Activated naive CD4-positive, alpha-beta T cell treated with anti-CD3 and anti-CD28 coated beads for 36 hours (primary cell): ENCODE measurements at regions not wholly inside any gene's neighbourhood (a gene's known extent, or its start where the extent isn't known, plus 50 kb on each side); places are given as distances from the start of the nearest gene placed in this dataset.

ENCODE experiments used
- CTCF ChIA-PET: fragments of 350-600 bp; sonication (Branson Sonifier 250); formaldehyde crosslinking; loops from one replicate; lab custom pipeline; 2021; ENCODE audit warnings: antibody characterized with exemption; lab: Charles Lee
- DNase-seq: peaks from one replicate; pipeline ENCODE4 v3.0.0-alpha.2; 2020
- H3K27ac Mint-ChIP-seq: one replicate; pipeline ENCODE4 v1.8.0; 2021; ENCODE audit warnings: mild to moderate bottlenecking, mixed read lengths
- H3K27me3 Mint-ChIP-seq: one replicate; pipeline ENCODE4 v1.8.0; 2021; ENCODE audit warnings: low read depth, mixed read lengths
- H3K36me3 Mint-ChIP-seq: one replicate; pipeline ENCODE4 v1.8.0; 2021; ENCODE audit warnings: low read depth, mixed read lengths
- H3K4me1 Mint-ChIP-seq: one replicate; pipeline ENCODE4 v1.8.0; 2021; ENCODE audit warnings: low read depth, mixed read lengths
- H3K4me3 Mint-ChIP-seq: one replicate; pipeline ENCODE4 v1.8.0; 2021; ENCODE audit warnings: mild to moderate bottlenecking, moderate library complexity, mixed read lengths
- H3K9me3 Mint-ChIP-seq: one replicate; pipeline ENCODE4 v1.8.0; 2021; ENCODE audit warnings: mixed read lengths
- intact Hi-C: fragments of 100-400 bp; cut with micrococcal nuclease; formaldehyde crosslinking; loops from one replicate; pipeline ENCODE4 v1.15.1; 2023

GRCh38 chr1:192418552-192419285 is 101.9 kb downstream of the RGS21 start:
- no peak for DNase-seq
- H3K27me3 Mint-ChIP-seq, result no peaks in the 10 kb centered on the region
- no peaks in the 10 kb centered on the region for H3K4me1 Mint-ChIP-seq
- no peak overlapping the region for H3K4me3 Mint-ChIP-seq
- CTCF ChIA-PET, result no interaction called here
- H3K36me3 Mint-ChIP-seq, result no peaks in the 10 kb centered on the region
- intact Hi-C loops, result no loop called here
- H3K27ac Mint-ChIP-seq, result no peak overlapping the region
- H3K9me3 Mint-ChIP-seq, result no peaks in the 10 kb centered on the region

DNA sequence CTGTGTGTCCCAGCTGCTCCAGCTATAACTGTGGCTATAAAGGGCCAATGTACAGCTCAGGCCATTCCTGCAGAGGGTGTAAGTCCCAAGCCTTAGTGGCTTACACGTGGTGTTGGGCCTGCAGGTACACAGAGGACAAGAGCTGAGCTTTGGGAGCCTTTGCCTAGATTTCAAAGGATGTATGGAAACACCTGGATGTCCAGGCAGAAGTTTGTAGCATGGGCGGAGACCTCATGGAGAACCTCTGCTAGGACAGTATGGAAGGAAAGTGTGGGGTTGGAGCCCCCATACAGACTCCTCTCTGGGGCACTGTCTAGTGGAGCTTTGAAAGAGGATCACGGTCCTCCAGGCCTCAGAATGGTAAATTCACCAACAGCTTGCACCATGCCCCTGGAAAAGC is 113.9 kb downstream of the RGS21 start:
- intact Hi-C loops, result no loop called here
- Mint-ChIP-seq H3K27me3 (no peaks in the 10 kb centered on the region), H3K4me3 (no peak overlapping the region), H3K9me3 (peaks cover 4% of the 10 kb centered on the region), H3K36me3 (no peaks in the 10 kb centered on the region), H3K27ac (no peak overlapping the region), H3K4me1 (no peaks in the 10 kb centered on the region)
- no peak for DNase-seq
- CTCF ChIA-PET, result no interaction called here

DNA sequence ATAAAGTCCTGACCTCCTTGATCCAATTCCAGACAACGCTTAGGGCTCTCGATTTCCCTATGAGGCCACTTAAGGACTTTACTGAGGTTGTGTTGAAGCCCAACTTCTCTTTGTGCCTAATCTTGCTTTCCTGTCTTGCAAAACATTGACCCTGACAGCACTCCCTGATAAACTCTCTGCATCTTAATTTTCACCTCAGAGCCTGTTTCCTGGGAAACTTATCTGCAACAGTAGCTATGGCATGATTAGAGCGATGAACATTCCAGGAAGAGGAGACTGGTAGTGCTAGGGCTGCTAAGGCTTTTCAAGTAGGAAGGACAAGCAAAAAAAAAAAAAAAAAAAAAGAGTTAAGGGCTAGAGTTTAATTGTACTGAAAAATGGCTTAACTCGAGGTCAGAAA is 118.9 kb downstream of the RGS21 start:
- CTCF ChIA-PET, result no interaction called here
- intact Hi-C loops, result no loop called here

DNA sequence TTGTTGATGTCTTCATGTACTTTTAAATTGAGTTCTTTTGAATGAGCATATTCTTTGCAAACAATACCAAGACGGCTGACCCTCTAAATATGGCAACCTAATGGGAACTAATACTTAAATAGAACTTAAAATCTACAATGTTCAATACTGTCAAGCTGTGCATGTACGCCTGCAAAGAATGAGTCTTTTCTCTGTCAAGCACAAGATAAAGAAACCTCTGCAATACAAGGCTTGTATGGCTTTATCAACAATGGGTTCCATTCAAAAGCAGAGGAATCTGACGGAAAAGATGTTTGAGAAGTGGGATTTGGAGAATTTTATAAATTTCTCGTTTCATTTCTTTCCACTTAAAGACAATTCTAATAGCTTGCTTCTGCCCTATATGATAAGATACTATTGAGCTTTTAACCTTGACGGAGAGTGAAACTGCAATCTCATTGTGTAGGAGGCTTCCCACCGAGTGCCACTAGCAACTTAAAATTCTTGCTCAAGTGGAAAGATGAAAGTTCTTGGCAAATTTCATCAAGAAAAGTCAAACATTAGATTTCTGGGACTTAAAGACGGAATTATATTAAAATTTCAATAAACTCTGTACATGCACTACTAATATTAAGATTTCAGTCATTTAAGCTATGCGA is 119.8 kb downstream of the RGS21 start:
- no peak for DNase-seq
- no peaks in the 10 kb centered on the region for H3K36me3 Mint-ChIP-seq
- H3K27me3 Mint-ChIP-seq, result no peaks in the 10 kb centered on the region
- H3K9me3 Mint-ChIP-seq, result no peaks in the 10 kb centered on the region
- H3K4me1 Mint-ChIP-seq, result no peaks in the 10 kb centered on the region
- no peak overlapping the region for H3K4me3 Mint-ChIP-seq
- CTCF ChIA-PET, result interaction anchor here (0.6 kb wide), 1 partner anchor 10 kb away, joined by 3 read pairs; no protein-coding TSS in a partner anchor
- intact Hi-C loops, result no loop called here
- no peak overlapping the region for H3K27ac Mint-ChIP-seq

More for the DNA sequence above, 118.9 kb downstream of the RGS21 start:
- H3K4me3 Mint-ChIP-seq, result no peak overlapping the region
- no peaks in the 10 kb centered on the region for H3K9me3 Mint-ChIP-seq
- no peaks in the 10 kb centered on the region for H3K36me3 Mint-ChIP-seq
- no peaks in the 10 kb centered on the region for H3K4me1 Mint-ChIP-seq
- DNase-seq, result no peak
- H3K27me3 Mint-ChIP-seq, result no peaks in the 10 kb centered on the region
- H3K27ac Mint-ChIP-seq, result no peak overlapping the region

- no peak overlapping the region for H3K27ac Mint-ChIP-seq
- H3K36me3 Mint-ChIP-seq, result no peaks in the 10 kb centered on the region
- H3K9me3 Mint-ChIP-seq, result no peaks in the 10 kb centered on the region
- H3K4me3 Mint-ChIP-seq, result no peak overlapping the region
- no peaks in the 10 kb centered on the region for H3K4me1 Mint-ChIP-seq
- no peak for DNase-seq
- CTCF ChIA-PET, result no interaction called here
- intact Hi-C loops, result no loop called here
- H3K27me3 Mint-ChIP-seq, result peaks cover 1% of the 10 kb centered on the region
Measured at GRCh38 chr1:192438737-192439136, 121.9 kb downstream of the RGS21 start.

GRCh38 chr1:192439373-192440025 is 122.7 kb downstream of the RGS21 start:
- Mint-ChIP-seq H3K4me1 (no peaks in the 10 kb centered on the region), H3K9me3 (no peaks in the 10 kb centered on the region), H3K36me3 (no peaks in the 10 kb centered on the region), H3K27me3 (peaks cover 2% of the 10 kb centered on the region), H3K4me3 (no peak overlapping the region), H3K27ac (no peak overlapping the region)
- DNase-seq, result no peak
- intact Hi-C loops, result loop anchor here (10.0 kb wide), 1 partner anchor 445 kb away; no protein-coding TSS in a partner anchor
- CTCF ChIA-PET, result no interaction called here

- no peaks in the 10 kb centered on the region for H3K9me3 Mint-ChIP-seq
- H3K4me3 Mint-ChIP-seq, result no peak overlapping the region
- no peaks in the 10 kb centered on the region for H3K4me1 Mint-ChIP-seq
- CTCF ChIA-PET, result no interaction called here
- intact Hi-C loops, result loop anchor here (10.0 kb wide), 1 partner anchor 447 kb away; no protein-coding TSS in a partner anchor
- H3K27me3 Mint-ChIP-seq, result peaks cover 2% of the 10 kb centered on the region
- no peak overlapping the region for H3K27ac Mint-ChIP-seq
- H3K36me3 Mint-ChIP-seq, result no peaks in the 10 kb centered on the region
- DNase-seq, result no peak
Measured at GRCh38 chr1:192441492-192441891, 124.7 kb downstream of the RGS21 start.

- Mint-ChIP-seq H3K9me3 (no peaks in the 10 kb centered on the region), H3K36me3 (no peaks in the 10 kb centered on the region), H3K27me3 (peaks cover 7% of the 10 kb centered on the region), H3K4me3 (no peak overlapping the region), H3K4me1 (no peaks in the 10 kb centered on the region), H3K27ac (no peak overlapping the region)
- intact Hi-C loops, result loop anchor here (10.0 kb wide), 1 partner anchor 448 kb away; no protein-coding TSS in a partner anchor
- DNase-seq, result no peak
- CTCF ChIA-PET, result no interaction called here
Measured at GRCh38 chr1:192442736-192443135, 125.9 kb downstream of the RGS21 start.

DNA sequence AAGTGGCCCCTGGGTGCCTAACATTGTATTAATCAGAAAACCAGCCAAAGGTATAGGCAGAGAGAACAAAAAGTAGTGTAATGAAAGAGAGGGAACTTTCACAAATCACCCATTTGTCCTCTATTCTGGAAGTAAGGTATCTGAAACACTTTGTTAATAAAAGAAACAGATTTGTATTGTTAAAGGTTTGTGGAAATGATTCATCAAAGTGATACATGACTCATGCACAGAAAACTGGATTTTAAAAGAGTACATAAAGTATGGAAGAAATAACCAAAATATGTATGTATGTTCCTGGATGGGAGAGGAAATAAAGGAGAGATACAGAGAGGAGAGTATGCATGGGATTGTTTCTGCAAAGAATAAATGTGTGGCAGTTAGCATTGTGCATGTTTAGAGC is 126.8 kb downstream of the RGS21 start:
- Mint-ChIP-seq H3K27me3 (peaks cover 7% of the 10 kb centered on the region), H3K4me1 (no peaks in the 10 kb centered on the region), H3K9me3 (no peaks in the 10 kb centered on the region), H3K36me3 (no peaks in the 10 kb centered on the region), H3K4me3 (no peak overlapping the region), H3K27ac (no peak overlapping the region)
- CTCF ChIA-PET, result interaction anchor here (0.7 kb wide), 1 partner anchor 43 kb away, joined by 3 read pairs; no protein-coding TSS in a partner anchor
- DNase-seq, result no peak
- intact Hi-C loops, result loop anchor here (10.0 kb wide), 1 partner anchor 449 kb away; no protein-coding TSS in a partner anchor

GRCh38 chr1:192445241-192445640 is 128.4 kb downstream of the RGS21 start:
- no peaks in the 10 kb centered on the region for H3K9me3 Mint-ChIP-seq
- no peak overlapping the region for H3K27ac Mint-ChIP-seq
- DNase-seq, result no peak
- no peak overlapping the region for H3K4me3 Mint-ChIP-seq
- intact Hi-C loops, result loop anchor here (5.0 to 10.0 kb wide), 2 partner anchors 163 to 450 kb away; no protein-coding TSS in a partner anchor
- H3K27me3 Mint-ChIP-seq, result peaks cover 7% of the 10 kb centered on the region
- H3K4me1 Mint-ChIP-seq, result no peaks in the 10 kb centered on the region
- H3K36me3 Mint-ChIP-seq, result no peaks in the 10 kb centered on the region
- CTCF ChIA-PET, result no interaction called here

- Mint-ChIP-seq H3K4me3 (no peak overlapping the region), H3K36me3 (no peaks in the 10 kb centered on the region), H3K27ac (no peak overlapping the region), H3K27me3 (peaks cover 8% of the 10 kb centered on the region), H3K4me1 (no peaks in the 10 kb centered on the region), H3K9me3 (no peaks in the 10 kb centered on the region)
- intact Hi-C loops, result loop anchor here (5.0 to 10.0 kb wide), 2 partner anchors 164 to 451 kb away; no protein-coding TSS in a partner anchor
- CTCF ChIA-PET, result interaction anchor here (0.6 to 1.2 kb wide), 6 partner anchors 9 to 1255 kb away, joined by 3 to 5 read pairs (median 4); no protein-coding TSS in a partner anchor
- DNase-seq, result peak; percentile 74
Measured at GRCh38 chr1:192445839-192446489, 129.2 kb downstream of the RGS21 start.

GRCh38 chr1:192448026-192448578 is 127.5 kb upstream of the RGS1 start:
- Mint-ChIP-seq H3K27ac (no peak overlapping the region), H3K27me3 (peaks cover 11% of the 10 kb centered on the region), H3K4me3 (no peak overlapping the region), H3K4me1 (no peaks in the 10 kb centered on the region), H3K9me3 (no peaks in the 10 kb centered on the region), H3K36me3 (no peaks in the 10 kb centered on the region)
- CTCF ChIA-PET, result no interaction called here
- no peak for DNase-seq
- intact Hi-C loops, result loop anchor here (5.0 to 10.0 kb wide), 2 partner anchors 166 to 453 kb away; no protein-coding TSS in a partner anchor
